ENCODE measurements at regions not wholly inside any gene's neighbourhood (a gene's known extent, or its start where the extent isn't known, plus 50 kb on each side); places are given as distances from the start of the nearest gene placed in this dataset.

GRCh38 chr17:14622615-14623101, 321.8 kb downstream of the HS3ST3B1 start (continued):
- TF ChIP-seq ZBTB33 (IDR thresholded peaks at IDR 0.05; ENCODE audit: extremely low read depth, insufficient replicate concordance, low read length) (no peak), RAD21 (IDR thresholded peaks at IDR 0.05; ENCODE audit: low read depth) (no peak)

GRCh38 chr17:14621826-14622614, 321.1 kb downstream of the HS3ST3B1 start:
- Histone ChIP-seq H3K9ac (ENCODE audit: low read length) (no peak overlapping the region), H3K4me1 (ENCODE audit: control insufficient read depth in 1 of 2, insufficient read depth in 2 of 2, low read length in 2 of 2) (no peaks in the 10 kb centered on the region), H3K36me3 (ENCODE audit: control insufficient read depth in 1 of 2, insufficient read depth in 2 of 2, low read length in 2 of 2) (no peaks in the 10 kb centered on the region), H2AFZ (ENCODE audit: low read depth, low read length, poor library complexity, severe bottlenecking) (no peak overlapping the region), H3K27me3 (ENCODE audit: insufficient read depth, low read length) (no peaks in the 10 kb centered on the region), H3K9me3 (ENCODE audit: control insufficient read depth in 1 of 2, insufficient read depth in 1 of 2, low read depth in 1 of 2, low read length in 2 of 2) (peaks cover 0 to 13% of the 10 kb centered on the region in 2 experiments; a peak in 1 of 4 replicates), H3K9me2 (ENCODE audit: insufficient read depth) (no peaks in the 10 kb centered on the region), H3K27ac (ENCODE audit: low read depth, low read length) (no peak overlapping the region), H3K4me2 (ENCODE audit: low read length) (no peak overlapping the region), H3K79me2 (ENCODE audit: insufficient read depth, low read length) (no peaks in the 10 kb centered on the region), H3K4me3 (replicated peaks in 1 of 2; ENCODE audit: low read depth in 1 of 2, low read length in 2 of 2) (no peak overlapping the region), H4K20me1 (ENCODE audit: insufficient read depth) (no peaks in the 10 kb centered on the region)
- no TSS peak for BruUV-seq (replicated peaks)
- DNase-seq (ENCODE audit: low read depth, low spot score) (no peak), ATAC-seq (no peak)
- RAD21 ChIA-PET (ENCODE audit: low non-redundant PET in 1 of 2, low total read pairs in 2 of 2, uncharacterized antibody in 2 of 2, unreplicated experiment in 2 of 2) = no interaction called here
- CTCF ChIA-PET = no interaction called here
- intact Hi-C loops (cut with micrococcal nuclease) = no loop called here
- POLR2A ChIA-PET = no interaction called here
- TF ChIP-seq SRF (IDR thresholded peaks at IDR 0.05; ENCODE audit: low read depth) (no peak), SIN3A (IDR thresholded peaks at IDR 0.05; ENCODE audit: low read depth) (no peak), ATF3 (IDR thresholded peaks at IDR 0.05) (no peak), MAX (IDR thresholded peaks at IDR 0.05) (no peak), REST (IDR thresholded peaks at IDR 0.05; ENCODE audit: low read depth) (no peak), TCF7L2 (IDR thresholded peaks at IDR 0.05; ENCODE audit: borderline replicate concordance, extremely low read depth, insufficient read depth, insufficient read length) (no peak), ZBTB33 (IDR thresholded peaks at IDR 0.05; ENCODE audit: extremely low read depth, insufficient replicate concordance, low read length) (no peak), CBX3 (IDR thresholded peaks at IDR 0.05; ENCODE audit: low read depth) (no peak), POLR2A (IDR thresholded peaks at IDR 0.05; ENCODE audit: borderline replicate concordance, extremely low read depth, insufficient read depth, insufficient read length) (no peak), CEBPB (IDR thresholded peaks at IDR 0.05; ENCODE audit: low read depth) (no peak), POLR2AphosphoS5 (IDR thresholded peaks at IDR 0.05; ENCODE audit: low read depth, low read length) (no peak), JUND (IDR thresholded peaks at IDR 0.05) (no peak), YY1 (IDR thresholded peaks at IDR 0.05; ENCODE audit: extremely low read depth, insufficient replicate concordance, low read depth, low read length) (no peak), EZH2 (IDR thresholded peaks at IDR 0.05) (no peak), SP1 (IDR thresholded peaks at IDR 0.05; ENCODE audit: low read depth) (no peak), FOSL1 (IDR thresholded peaks at IDR 0.05; ENCODE audit: low read depth) (no peak)
